ENCODE measurements at regions not wholly inside any gene's neighbourhood (a gene's known extent, or its start where the extent isn't known, plus 50 kb on each side); places are given as distances from the start of the nearest gene placed in this dataset.

GRCh38 chr5:124894541-124894940 lies 148.1 kb upstream of the ZNF608 start:
- WGBS, 2 donors, result 77 to 86% methylated on average over 4 of the region's 4 CpGs
- DNase-seq (ENCODE audit: low spot score in 2 of 2), result no peak

GRCh38 chr5:124895236-124895635 lies 148.8 kb upstream of the ZNF608 start:
- intact Hi-C loops (cut with DNase I; ENCODE audit: low total_unique reads), result no loop called here
- H3K4me3 ChIP-seq (ENCODE audit: low read depth, poor library complexity, severe bottlenecking), result no peak overlapping the region
- no peak for TF ChIP-seq POLR2A (IDR thresholded peaks at IDR 0.05)
- no peak for TF ChIP-seq CTCF (IDR thresholded peaks at IDR 0.05)
- 79 to 85% methylated on average over 2 of the region's 2 CpGs for WGBS, 2 donors
- DNase-seq (ENCODE audit: low spot score in 2 of 2), result no peak

More at GRCh38 chr5:124894541-124894940, 148.1 kb upstream of the ZNF608 start:
- TF ChIP-seq CTCF (IDR thresholded peaks at IDR 0.05), result no peak
- no peak for TF ChIP-seq POLR2A (IDR thresholded peaks at IDR 0.05)
- H3K4me3 ChIP-seq (ENCODE audit: low read depth, poor library complexity, severe bottlenecking), result no peak overlapping the region
- intact Hi-C loops (cut with DNase I; ENCODE audit: low total_unique reads), result no loop called here

GRCh38 chr5:124901081-124901480 lies 154.6 kb upstream of the ZNF608 start:
- TF ChIP-seq CTCF (IDR thresholded peaks at IDR 0.05) (no peak), POLR2A (IDR thresholded peaks at IDR 0.05) (no peak)
- intact Hi-C loops (cut with DNase I; ENCODE audit: low total_unique reads), result no loop called here
- DNase-seq (ENCODE audit: low spot score in 2 of 2), result no peak
- no peak overlapping the region for H3K4me3 ChIP-seq (ENCODE audit: low read depth, poor library complexity, severe bottlenecking)

- no peak for DNase-seq (ENCODE audit: low spot score in 2 of 2)
- H3K4me3 ChIP-seq (ENCODE audit: low read depth, poor library complexity, severe bottlenecking), result no peak overlapping the region
- intact Hi-C loops (cut with DNase I; ENCODE audit: low total_unique reads), result no loop called here
- WGBS, 2 donors, result 46 to 52% methylated on average over 5 of the region's 5 CpGs
- no peak for TF ChIP-seq CTCF (IDR thresholded peaks at IDR 0.05)
- TF ChIP-seq POLR2A (IDR thresholded peaks at IDR 0.05), result no peak
Observed at GRCh38 chr5:124902097-124902821, 155.8 kb upstream of the ZNF608 start.

- WGBS, 2 donors, result 77 to 82% methylated on average over 2 of the region's 2 CpGs
- TF ChIP-seq CTCF (IDR thresholded peaks at IDR 0.05), result no peak
- no peak for TF ChIP-seq POLR2A (IDR thresholded peaks at IDR 0.05)
- intact Hi-C loops (cut with DNase I; ENCODE audit: low total_unique reads), result no loop called here
- no peak overlapping the region for H3K4me3 ChIP-seq (ENCODE audit: low read depth, poor library complexity, severe bottlenecking)
- DNase-seq (ENCODE audit: low spot score in 2 of 2), result no peak
Observed at GRCh38 chr5:124905256-124906130, 159.1 kb upstream of the ZNF608 start.

Measured in lower leg skin (tissue), 4 donors.